ENCODE measurements at regions not wholly inside any gene's neighbourhood (a gene's known extent, or its start where the extent isn't known, plus 50 kb on each side); places are given as distances from the start of the nearest gene placed in this dataset.

DNA sequence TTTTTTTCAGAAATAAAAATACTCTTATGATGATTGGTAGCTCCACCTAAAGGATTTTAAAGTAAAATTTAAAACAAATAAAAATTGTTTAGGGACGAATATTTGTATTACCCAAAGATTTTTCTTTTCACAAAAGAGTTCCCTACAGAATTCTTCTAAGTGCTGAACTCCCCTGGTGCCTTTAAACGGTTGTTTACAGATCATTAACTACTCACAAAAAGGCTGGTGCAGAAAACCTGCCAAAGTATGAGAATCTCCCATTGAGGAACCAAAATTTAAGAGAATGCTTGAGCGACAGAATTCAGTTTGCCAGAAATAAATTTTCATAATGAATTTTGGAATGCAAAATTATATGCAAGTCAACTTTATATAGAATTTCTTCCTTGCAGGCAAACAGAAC lies 497.8 kb upstream of the NR2F2 start:
- TF ChIP-seq SIN3A (IDR thresholded peaks at IDR 0.05; ENCODE audit: borderline replicate concordance, insufficient read depth, low read length) (no peak), POLR2AphosphoS5 (IDR thresholded peaks at IDR 0.05; ENCODE audit: low read depth, low read length) (no peak), FOXP2 (optimal IDR thresholded peaks at IDR 0.05; ENCODE audit: borderline replicate concordance, extremely low read depth, extremely low read length, insufficient read depth) (no peak)

DNA sequence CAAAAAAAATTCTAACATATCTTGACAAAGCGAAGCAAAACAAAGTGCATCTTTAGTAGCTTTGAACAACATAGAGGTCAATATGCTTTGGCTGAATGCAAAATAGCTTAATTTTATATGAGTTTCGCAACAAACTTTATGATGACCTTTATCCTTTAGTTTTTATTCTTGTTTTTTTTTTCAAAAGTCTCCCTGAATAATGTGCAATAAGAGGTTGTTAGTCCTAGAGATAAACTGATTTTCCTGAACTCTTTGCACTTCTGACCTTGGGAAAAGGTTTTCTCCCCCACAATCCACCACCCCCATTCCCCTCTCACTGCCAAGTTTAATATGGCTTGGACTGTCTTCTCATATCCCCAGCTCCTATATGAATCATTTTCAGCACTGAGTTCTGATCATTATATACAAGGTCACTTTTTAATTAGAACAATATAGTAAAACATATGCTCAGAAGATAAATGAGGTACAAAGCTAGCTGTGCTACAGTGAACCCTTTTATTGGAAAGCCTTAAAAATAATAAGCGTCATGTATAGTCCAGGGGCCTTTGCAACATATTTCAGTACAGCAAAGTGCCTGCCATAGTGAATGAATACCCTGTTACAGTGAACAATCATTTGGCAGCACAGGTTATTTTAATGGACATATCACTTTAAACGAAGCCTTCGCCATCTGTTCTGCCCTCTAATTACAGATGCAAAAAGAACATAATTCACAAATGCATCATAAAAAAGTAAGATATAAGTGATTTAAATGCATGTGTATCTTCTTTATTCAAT lies 496.3 kb upstream of the NR2F2 start:
- TF ChIP-seq FOXP2 (optimal IDR thresholded peaks at IDR 0.05; ENCODE audit: borderline replicate concordance, extremely low read depth, extremely low read length, insufficient read depth), result no peak
- no peak for TF ChIP-seq POLR2AphosphoS5 (IDR thresholded peaks at IDR 0.05; ENCODE audit: low read depth, low read length)
- TF ChIP-seq, protein P1, sequence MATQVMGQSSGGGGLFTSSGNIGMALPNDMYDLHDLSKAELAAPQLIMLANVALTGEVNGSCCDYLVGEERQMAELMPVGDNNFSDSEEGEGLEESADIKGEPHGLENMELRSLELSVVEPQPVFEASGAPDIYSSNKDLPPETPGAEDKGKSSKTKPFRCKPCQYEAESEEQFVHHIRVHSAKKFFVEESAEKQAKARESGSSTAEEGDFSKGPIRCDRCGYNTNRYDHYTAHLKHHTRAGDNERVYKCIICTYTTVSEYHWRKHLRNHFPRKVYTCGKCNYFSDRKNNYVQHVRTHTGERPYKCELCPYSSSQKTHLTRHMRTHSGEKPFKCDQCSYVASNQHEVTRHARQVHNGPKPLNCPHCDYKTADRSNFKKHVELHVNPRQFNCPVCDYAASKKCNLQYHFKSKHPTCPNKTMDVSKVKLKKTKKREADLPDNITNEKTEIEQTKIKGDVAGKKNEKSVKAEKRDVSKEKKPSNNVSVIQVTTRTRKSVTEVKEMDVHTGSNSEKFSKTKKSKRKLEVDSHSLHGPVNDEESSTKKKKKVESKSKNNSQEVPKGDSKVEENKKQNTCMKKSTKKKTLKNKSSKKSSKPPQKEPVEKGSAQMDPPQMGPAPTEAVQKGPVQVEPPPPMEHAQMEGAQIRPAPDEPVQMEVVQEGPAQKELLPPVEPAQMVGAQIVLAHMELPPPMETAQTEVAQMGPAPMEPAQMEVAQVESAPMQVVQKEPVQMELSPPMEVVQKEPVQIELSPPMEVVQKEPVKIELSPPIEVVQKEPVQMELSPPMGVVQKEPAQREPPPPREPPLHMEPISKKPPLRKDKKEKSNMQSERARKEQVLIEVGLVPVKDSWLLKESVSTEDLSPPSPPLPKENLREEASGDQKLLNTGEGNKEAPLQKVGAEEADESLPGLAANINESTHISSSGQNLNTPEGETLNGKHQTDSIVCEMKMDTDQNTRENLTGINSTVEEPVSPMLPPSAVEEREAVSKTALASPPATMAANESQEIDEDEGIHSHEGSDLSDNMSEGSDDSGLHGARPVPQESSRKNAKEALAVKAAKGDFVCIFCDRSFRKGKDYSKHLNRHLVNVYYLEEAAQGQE (IDR thresholded peaks at IDR 0.05; ENCODE audit: insufficient read depth in 1 of 2, low read depth in 2 of 2, low read length in 2 of 2), result no peak
- TF ChIP-seq TAF1 (IDR thresholded peaks at IDR 0.05; ENCODE audit: borderline replicate concordance, insufficient read depth, low read length), result no peak
- TF ChIP-seq SIN3A (IDR thresholded peaks at IDR 0.05; ENCODE audit: borderline replicate concordance, insufficient read depth, low read length), result no peak

DNA sequence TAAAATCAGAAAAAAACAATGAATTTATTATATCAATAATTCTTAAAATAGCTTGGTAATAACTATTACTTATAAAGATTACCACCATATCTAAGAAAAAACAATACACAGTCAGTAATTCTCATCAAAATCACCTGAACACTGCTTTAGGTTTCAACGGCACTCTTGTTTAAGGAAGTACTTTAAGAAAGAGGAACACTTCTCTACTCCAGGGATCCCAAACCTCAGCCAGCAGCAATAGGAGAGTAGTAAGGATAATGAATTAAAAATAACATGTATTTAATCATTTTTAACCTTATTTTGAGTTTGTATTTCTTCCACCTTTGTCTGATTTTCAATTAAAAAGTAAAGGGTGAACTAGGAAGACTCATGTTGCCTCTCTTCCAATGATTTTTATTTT lies 494.0 kb upstream of the NR2F2 start:
- TF ChIP-seq FOXP2 (optimal IDR thresholded peaks at IDR 0.05; ENCODE audit: borderline replicate concordance, extremely low read depth, extremely low read length, insufficient read depth) (no peak), TAF1 (IDR thresholded peaks at IDR 0.05; ENCODE audit: borderline replicate concordance, insufficient read depth, low read length) (no peak), SIN3A (IDR thresholded peaks at IDR 0.05; ENCODE audit: borderline replicate concordance, insufficient read depth, low read length) (no peak), POLR2AphosphoS5 (IDR thresholded peaks at IDR 0.05; ENCODE audit: low read depth, low read length) (no peak)
- TF ChIP-seq, protein P1 (IDR thresholded peaks at IDR 0.05; ENCODE audit: insufficient read depth in 1 of 2, low read depth in 2 of 2, low read length in 2 of 2), result no peak

DNA sequence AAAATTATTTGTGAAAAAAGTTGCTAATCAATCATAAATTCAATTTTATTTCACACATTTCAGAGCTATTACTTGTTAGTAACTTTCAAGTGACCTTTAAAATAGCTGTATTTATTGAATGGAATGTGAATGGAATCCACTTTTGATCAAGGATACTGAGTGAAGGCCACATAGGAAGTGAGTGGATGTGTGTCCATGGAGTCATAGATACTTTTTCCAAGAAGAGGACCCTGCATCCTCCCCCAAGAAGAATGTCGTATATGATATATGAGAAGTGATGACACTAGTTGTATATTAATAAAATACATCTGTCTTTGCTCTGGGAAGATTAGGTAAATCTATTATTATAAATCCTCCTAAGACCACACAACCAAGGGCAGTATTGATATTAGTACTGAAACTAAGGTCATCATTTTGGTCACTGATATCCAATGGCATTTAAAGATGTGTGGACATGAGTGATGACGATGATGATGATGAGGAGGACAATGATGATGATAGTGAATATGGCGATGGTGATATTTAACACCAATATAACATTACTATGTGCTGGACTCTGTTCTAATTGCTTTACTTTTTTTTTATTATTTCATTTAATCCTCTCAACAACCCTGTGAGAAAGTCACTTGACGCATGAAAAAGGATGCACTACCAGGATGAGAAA lies 493.0 kb upstream of the NR2F2 start:
- no peak for TF ChIP-seq POLR2AphosphoS5 (IDR thresholded peaks at IDR 0.05; ENCODE audit: low read depth, low read length)
- no peak for TF ChIP-seq FOXP2 (optimal IDR thresholded peaks at IDR 0.05; ENCODE audit: borderline replicate concordance, extremely low read depth, extremely low read length, insufficient read depth)
- TF ChIP-seq SIN3A (IDR thresholded peaks at IDR 0.05; ENCODE audit: borderline replicate concordance, insufficient read depth, low read length), result no peak
- TF ChIP-seq TAF1 (IDR thresholded peaks at IDR 0.05; ENCODE audit: borderline replicate concordance, insufficient read depth, low read length), result no peak
- TF ChIP-seq, protein P1 (IDR thresholded peaks at IDR 0.05; ENCODE audit: insufficient read depth in 1 of 2, low read depth in 2 of 2, low read length in 2 of 2), result no peak

DNA sequence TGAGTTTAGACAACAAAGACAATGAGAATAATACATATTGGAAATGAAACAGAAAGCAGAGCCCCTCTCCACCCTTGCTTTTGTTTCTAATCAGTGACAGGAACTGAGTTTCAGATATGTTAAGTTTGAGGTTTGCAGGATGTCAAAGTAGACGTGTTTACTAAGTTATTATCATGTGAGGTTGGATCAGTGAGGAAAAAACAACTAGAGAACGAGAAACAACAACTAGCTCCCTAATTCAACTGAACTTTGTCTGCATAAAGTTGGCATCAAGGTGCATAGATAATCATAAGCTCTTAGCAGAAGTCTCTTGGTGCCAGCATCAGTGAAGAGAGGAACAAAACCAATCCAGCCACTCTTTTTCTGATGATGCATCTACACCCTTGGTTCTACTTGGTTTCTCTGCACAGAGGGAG lies 491.1 kb upstream of the NR2F2 start:
- TF ChIP-seq SIN3A (IDR thresholded peaks at IDR 0.05; ENCODE audit: borderline replicate concordance, insufficient read depth, low read length), result no peak
- no peak for TF ChIP-seq FOXP2 (optimal IDR thresholded peaks at IDR 0.05; ENCODE audit: borderline replicate concordance, extremely low read depth, extremely low read length, insufficient read depth)
- TF ChIP-seq TAF1 (IDR thresholded peaks at IDR 0.05; ENCODE audit: borderline replicate concordance, insufficient read depth, low read length), result no peak
- TF ChIP-seq, protein P1 (IDR thresholded peaks at IDR 0.05; ENCODE audit: insufficient read depth in 1 of 2, low read depth in 2 of 2, low read length in 2 of 2), result no peak
- no peak for TF ChIP-seq POLR2AphosphoS5 (IDR thresholded peaks at IDR 0.05; ENCODE audit: low read depth, low read length)

Data from PFSK-1 (cell line).